Type B pancreatic cell (in vitro differentiated cells): ENCODE measurements at regions not wholly inside any gene's neighbourhood (a gene's known extent, or its start where the extent isn't known, plus 50 kb on each side); places are given as distances from the start of the nearest gene placed in this dataset.
"Not testable (repeated sequence)": the region's sequence is repeated elsewhere in the genome, so short reads cannot be mapped to it uniquely, and the experiment has no call there.

Experiments used
- DNase-seq: peaks from one replicate; pipeline ENCODE4 v3.0.0; 2021; ENCODE audit warnings: mixed read lengths; ENCODE audit not compliant: unreplicated experiment; ENCODE audit errors: extremely low spot score
- H3K27ac Mint-ChIP-seq: 2 replicates; pipeline ENCODE4 v1.8.0; 2021; ENCODE audit warnings: mild to moderate bottlenecking, mixed read lengths
- H3K27me3 Mint-ChIP-seq: 2 replicates; pipeline ENCODE4 v1.8.0; 2021; ENCODE audit warnings: mixed read lengths
- H3K36me3 Mint-ChIP-seq: 2 replicates; pipeline ENCODE4 v1.8.0; 2021; ENCODE audit warnings: mixed read lengths
- H3K4me1 Mint-ChIP-seq: one replicate; pipeline ENCODE4 v1.8.0; 2021; ENCODE audit warnings: mixed read lengths; ENCODE audit not compliant: unreplicated experiment
- H3K4me3 Mint-ChIP-seq: 2 replicates; pipeline ENCODE4 v1.8.0; 2021; ENCODE audit warnings: mild to moderate bottlenecking, mixed read lengths
- H3K9me3 Mint-ChIP-seq: 2 replicates; pipeline ENCODE4 v1.8.0; 2021; ENCODE audit warnings: mixed read lengths
- TF ChIP-seq, protein P1 (sequence below): fragments of 200-600 bp; sonication (generic); conservative IDR thresholded peaks from 2 replicates; pipeline ENCODE4 v1.5.0; 2021; ENCODE audit warnings: antibody characterized with exemption, mild to moderate bottlenecking

DNA sequence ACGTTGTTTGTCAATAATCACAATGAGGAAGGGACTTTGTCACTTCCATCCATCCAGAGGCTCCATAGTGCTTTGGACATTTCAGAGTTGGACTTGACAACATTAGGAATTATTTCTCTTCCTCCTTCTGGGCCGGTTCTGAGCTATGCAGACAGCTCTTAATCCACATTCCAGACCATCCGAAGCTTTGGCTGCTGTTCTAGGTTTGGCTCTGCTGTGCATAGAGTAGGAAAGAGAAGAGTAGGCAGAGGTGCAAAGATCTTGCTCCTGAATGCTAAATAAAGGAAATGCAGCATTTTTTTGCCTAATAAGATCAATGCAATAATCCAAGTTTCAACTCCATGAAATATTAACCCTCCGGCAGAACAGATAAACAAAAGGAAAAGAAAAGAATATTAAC is 216.3 kb upstream of the PRNP start:
- Mint-ChIP-seq H3K36me3 (no peaks in the 10 kb centered on the region), H3K9me3 (no peaks in the 10 kb centered on the region), H3K4me1 (peaks cover 12% of the 10 kb centered on the region), H3K27me3 (peaks cover 22% of the 10 kb centered on the region), H3K4me3 (no peak overlapping the region), H3K27ac (no peak overlapping the region)
- TF ChIP-seq, protein P1, sequence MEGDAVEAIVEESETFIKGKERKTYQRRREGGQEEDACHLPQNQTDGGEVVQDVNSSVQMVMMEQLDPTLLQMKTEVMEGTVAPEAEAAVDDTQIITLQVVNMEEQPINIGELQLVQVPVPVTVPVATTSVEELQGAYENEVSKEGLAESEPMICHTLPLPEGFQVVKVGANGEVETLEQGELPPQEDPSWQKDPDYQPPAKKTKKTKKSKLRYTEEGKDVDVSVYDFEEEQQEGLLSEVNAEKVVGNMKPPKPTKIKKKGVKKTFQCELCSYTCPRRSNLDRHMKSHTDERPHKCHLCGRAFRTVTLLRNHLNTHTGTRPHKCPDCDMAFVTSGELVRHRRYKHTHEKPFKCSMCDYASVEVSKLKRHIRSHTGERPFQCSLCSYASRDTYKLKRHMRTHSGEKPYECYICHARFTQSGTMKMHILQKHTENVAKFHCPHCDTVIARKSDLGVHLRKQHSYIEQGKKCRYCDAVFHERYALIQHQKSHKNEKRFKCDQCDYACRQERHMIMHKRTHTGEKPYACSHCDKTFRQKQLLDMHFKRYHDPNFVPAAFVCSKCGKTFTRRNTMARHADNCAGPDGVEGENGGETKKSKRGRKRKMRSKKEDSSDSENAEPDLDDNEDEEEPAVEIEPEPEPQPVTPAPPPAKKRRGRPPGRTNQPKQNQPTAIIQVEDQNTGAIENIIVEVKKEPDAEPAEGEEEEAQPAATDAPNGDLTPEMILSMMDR, result no peak
- no peak for DNase-seq

DNA sequence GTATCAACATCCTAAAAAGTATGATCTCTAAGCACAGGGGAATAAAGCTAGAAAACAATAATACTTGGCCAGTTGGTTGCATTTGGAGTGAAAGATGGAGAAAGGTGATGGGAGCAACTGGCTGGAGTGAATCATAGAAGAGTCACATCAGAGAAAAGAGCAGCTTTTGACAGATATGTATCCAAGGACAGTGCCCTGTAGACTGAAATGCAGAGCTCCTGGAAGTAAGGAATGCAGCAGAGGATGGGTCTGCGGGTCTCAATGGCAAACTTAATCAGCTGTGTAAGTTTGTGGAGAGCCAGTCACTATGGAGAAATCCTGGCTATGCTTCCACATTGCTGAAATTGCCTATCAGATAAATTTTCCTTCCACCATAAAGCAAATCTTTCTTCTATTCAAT is 218.1 kb upstream of the PRNP start:
- Mint-ChIP-seq H3K27ac (no peak overlapping the region), H3K4me3 (no peak overlapping the region), H3K4me1 (peaks cover 12% of the 10 kb centered on the region), H3K9me3 (no peaks in the 10 kb centered on the region), H3K36me3 (no peaks in the 10 kb centered on the region), H3K27me3 (peaks cover 15% of the 10 kb centered on the region)
- no peak for DNase-seq
- TF ChIP-seq, protein P1, result no peak

GRCh38 chr20:4465855-4466545 is 216.9 kb upstream of the ADRA1D start:
- no peak overlapping the region for H3K4me3 Mint-ChIP-seq
- H3K36me3 Mint-ChIP-seq, result no peaks in the 10 kb centered on the region
- peaks cover 12% of the 10 kb centered on the region for H3K4me1 Mint-ChIP-seq
- no peak overlapping the region for H3K27ac Mint-ChIP-seq
- TF ChIP-seq, protein P1, result no peak
- H3K27me3 Mint-ChIP-seq, result peaks cover 10% of the 10 kb centered on the region
- no peaks in the 10 kb centered on the region for H3K9me3 Mint-ChIP-seq
- no peak for DNase-seq

GRCh38 chr20:4465212-4465611 is 216.1 kb upstream of the ADRA1D start:
- Mint-ChIP-seq H3K27me3 (peaks cover 7% of the 10 kb centered on the region), H3K4me3 (no peak overlapping the region), H3K36me3 (no peaks in the 10 kb centered on the region), H3K4me1 (peaks cover 5% of the 10 kb centered on the region), H3K9me3 (no peaks in the 10 kb centered on the region), H3K27ac (no peak overlapping the region)
- TF ChIP-seq, protein P1, result no peak
- no peak for DNase-seq

DNA sequence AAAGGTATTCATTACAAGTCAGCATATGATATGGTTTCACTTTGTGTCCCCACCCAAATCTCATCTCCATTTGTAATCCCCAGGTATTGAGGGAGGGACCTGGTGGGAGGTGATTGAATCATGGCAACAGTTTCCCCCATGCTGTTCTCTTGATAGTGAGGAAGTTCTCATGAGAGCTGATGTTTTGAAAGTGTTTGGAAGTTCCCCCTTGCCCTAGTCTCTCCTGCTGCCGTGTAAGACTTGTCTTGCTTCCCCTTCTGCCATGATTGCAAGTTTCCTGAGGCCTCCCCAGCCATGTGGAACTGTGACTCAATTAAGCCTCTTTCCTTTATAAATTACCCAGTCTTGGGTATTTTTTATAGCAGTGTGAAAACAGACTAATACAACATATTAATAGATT is 213.7 kb upstream of the ADRA1D start:
- H3K9me3 Mint-ChIP-seq, H3K36me3 Mint-ChIP-seq, H3K4me1 Mint-ChIP-seq, H3K27ac Mint-ChIP-seq, H3K27me3 Mint-ChIP-seq, DNase-seq, H3K4me3 Mint-ChIP-seq: not testable (repeated sequence)

DNA sequence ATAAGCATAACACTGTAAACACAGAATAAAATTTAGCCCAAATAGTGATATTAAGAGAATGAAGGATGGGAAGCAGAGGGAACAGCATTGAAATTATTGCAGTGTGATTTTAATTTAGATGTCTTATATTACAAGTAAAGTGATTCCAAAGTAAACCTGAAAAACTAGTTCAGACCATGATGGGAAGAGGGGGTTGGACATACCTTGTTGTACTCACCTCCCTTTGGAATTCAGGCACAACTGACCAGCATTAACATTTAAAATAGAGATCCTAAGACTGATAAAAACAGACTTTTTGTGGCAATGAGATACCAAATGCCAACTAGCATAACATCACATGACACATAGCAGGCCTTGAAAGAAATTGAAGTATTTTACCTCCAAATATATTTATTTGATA is 210.0 kb upstream of the ADRA1D start:
- no peaks in the 10 kb centered on the region for H3K27me3 Mint-ChIP-seq
- H3K36me3 Mint-ChIP-seq, result peaks cover 4% of the 10 kb centered on the region
- peaks cover 5% of the 10 kb centered on the region for H3K4me1 Mint-ChIP-seq
- TF ChIP-seq, protein P1, result no peak
- H3K9me3 Mint-ChIP-seq, result peaks cover 17% of the 10 kb centered on the region
- no peak overlapping the region for H3K4me3 Mint-ChIP-seq
- no peak overlapping the region for H3K27ac Mint-ChIP-seq
- no peak for DNase-seq
